LoVo (cell line): ENCODE measurements at regions not wholly inside any gene's neighbourhood (a gene's known extent, or its start where the extent isn't known, plus 50 kb on each side); places are given as distances from the start of the nearest gene placed in this dataset.

Experiments used
- DNase-seq: peaks from one replicate; pipeline ENCODE4 v3.0.0-alpha.2; 2016; ENCODE audit warnings: low spot score

DNA sequence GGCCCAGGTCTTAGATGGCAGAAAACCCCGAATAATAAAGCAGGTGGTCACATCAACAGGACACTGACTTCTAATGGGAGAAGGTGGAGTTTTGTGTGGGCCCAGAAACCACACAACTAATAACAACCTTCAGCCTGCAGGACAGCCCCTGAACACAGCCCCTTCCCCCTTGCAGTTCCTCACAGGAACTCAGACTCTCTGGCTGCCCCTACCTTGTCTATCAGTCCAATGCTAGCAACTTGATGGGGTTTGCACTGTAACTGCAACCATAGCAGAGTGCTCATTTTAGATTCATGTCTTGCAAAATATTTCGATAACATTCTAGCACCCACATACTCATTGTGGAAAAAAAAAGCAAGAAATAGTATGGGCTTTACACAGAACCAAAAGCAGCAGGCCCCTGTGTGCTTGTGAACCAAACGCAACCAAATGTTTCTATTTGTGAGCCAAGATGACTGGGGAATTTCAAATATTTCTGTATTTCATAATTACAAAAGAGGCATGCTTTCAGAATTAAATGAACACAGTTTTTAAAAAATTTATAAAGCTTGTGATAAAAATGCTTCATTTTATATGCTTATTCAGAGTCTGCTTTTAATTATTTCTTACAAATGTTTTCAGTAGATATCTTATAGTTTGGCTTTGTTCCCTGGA, 62.7 kb upstream of the PDE4D start:
- DNase-seq = no peak

DNA sequence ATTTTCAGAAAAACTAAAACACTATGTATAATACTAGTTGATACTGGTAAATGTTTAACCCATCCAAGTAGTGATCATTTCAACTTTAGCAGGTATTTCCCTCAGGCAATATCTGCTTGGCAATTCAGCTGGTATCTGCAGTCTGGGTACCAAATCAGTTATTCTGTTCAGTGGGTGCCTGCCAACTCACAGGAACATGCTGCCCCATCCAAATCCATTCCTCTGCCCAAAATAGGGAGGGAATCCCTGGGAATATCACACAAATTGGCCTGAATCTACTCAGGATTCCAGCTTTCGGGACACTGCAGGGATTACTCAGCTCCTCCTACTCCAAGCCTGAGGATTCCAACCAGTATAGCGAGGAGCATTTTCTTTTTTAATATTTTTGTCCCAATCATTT, 61.7 kb upstream of the PDE4D start:
- DNase-seq = no peak

DNA sequence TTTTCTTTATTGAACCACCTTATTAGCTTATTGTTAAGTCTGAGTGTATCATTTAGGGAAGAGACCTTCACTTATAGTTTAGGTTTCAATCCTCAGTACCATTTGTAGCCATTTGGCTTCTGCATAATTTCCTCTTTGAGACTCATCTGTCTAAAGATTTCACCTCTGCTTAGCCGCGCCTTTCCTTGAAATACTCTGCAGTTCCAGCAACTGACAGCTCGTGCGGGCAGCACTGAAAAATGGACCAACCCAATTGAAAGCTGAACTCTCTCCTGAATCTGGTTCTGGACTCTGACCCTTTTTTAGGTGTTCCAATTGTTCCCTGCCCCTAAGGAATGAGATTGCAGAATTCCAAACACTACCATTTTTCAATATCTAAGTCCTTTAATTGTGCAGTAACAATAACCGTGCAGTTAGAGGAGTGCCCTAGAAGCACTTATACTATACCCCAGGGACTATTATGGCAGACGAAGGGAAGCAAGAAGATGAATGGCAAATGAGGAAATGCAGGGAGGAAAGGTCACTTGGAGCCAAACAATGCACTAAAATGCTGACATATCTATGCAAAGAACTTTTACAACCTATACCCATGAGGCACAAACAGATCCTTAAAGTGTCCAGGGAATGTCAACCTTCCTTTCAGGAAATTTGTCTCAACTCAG, 50.1 kb upstream of the PDE4D start:
- no peak for DNase-seq
